ENCODE measurements at regions not wholly inside any gene's neighbourhood (a gene's known extent, or its start where the extent isn't known, plus 50 kb on each side); places are given as distances from the start of the nearest gene placed in this dataset.

DNA sequence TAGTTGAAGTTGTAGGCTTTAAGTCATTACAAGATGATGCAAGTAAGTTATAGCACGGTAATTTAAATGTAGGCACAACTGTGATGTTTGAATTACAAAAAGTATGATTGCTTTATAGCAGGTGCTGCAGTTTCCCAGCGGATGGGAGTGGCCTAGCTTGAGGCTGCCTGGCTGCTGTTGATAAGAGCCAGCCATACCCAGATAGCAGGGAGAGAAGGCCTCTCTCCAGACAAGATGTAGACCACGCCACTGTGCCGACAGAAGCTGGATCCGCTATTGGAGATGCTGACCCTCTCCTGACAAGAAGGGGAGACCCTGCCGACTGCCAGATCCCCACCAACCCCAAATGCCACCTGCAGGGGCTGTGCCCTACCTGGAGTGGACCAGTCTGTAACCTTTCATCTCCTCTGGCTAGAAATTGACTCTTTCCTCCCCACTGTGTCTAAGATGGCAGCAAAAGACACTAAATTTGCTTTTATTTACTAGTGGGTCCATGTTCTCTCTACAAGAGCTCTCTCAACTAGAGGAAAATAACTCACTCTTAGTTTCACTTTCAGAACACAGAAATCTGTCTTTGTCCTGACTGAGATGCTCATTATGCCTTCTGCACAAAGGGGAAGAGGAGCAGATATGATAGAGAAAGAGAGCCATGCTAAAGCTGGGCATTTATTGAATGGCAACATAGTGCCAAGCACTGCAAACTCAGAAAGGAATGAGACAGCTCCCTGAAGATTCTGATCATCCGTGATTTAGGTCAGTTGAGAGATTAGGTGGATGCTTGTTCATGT, 127.9 kb downstream of the URB2 start:
- Histone ChIP-seq H3K36me3 (replicated peaks; ENCODE audit: control insufficient read depth, insufficient read depth, low read length) (no peaks in the 10 kb centered on the region), H3K4me3 (ENCODE audit: insufficient read depth, low read depth, low read length) (no peak overlapping the region), H3K27me3 (ENCODE audit: control insufficient read depth, insufficient read depth, low read length) (no peaks in the 10 kb centered on the region)
- DNase-seq, result no peak

DNA sequence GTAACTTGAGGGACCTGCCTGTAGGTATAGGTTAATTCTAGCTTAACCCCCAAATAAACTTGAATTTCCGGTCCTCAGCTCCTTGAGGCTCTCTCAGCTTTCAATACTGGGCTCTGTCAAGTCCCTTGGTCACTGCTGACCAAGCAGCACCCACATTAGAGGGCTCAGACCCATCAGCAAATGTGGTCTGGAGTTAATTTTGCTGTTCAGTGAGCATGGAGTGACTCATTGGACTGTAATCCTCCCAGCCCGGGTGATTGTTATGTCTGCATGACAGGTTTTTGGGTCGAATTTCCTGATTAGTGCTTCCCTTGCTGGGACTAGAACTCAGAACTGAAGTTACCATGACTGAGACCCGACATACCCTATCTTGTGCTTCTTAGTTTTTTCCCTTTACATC, 130.6 kb downstream of the URB2 start:
- Histone ChIP-seq H3K27me3 (ENCODE audit: control insufficient read depth, insufficient read depth, low read length) (no peaks in the 10 kb centered on the region), H3K36me3 (replicated peaks; ENCODE audit: control insufficient read depth, insufficient read depth, low read length) (no peaks in the 10 kb centered on the region), H3K4me3 (ENCODE audit: insufficient read depth, low read depth, low read length) (no peak overlapping the region)
- no peak for DNase-seq

DNA sequence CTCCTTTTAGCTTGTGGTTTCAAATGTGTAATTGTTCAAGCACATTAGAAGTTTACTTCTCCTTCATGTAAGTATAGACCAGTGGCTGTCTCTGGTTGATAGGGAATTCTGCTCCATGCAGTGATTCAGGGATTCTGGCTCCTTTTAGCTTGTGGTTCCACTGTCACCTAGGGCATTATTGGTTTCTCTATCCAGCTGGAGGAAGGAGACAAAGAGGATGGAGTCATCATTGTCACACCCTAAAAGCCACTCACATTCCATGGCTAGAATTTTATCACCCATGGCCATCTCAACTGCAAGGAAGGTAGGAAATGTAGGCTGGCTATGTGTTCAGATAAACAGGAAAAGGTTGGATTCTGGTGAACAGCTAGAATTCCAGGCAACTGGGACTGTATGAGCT, 131.2 kb downstream of the URB2 start:
- no peak for DNase-seq
- Histone ChIP-seq H3K36me3 (replicated peaks; ENCODE audit: control insufficient read depth, insufficient read depth, low read length) (no peaks in the 10 kb centered on the region), H3K27me3 (ENCODE audit: control insufficient read depth, insufficient read depth, low read length) (no peaks in the 10 kb centered on the region), H3K4me3 (ENCODE audit: insufficient read depth, low read depth, low read length) (no peak overlapping the region)

DNA sequence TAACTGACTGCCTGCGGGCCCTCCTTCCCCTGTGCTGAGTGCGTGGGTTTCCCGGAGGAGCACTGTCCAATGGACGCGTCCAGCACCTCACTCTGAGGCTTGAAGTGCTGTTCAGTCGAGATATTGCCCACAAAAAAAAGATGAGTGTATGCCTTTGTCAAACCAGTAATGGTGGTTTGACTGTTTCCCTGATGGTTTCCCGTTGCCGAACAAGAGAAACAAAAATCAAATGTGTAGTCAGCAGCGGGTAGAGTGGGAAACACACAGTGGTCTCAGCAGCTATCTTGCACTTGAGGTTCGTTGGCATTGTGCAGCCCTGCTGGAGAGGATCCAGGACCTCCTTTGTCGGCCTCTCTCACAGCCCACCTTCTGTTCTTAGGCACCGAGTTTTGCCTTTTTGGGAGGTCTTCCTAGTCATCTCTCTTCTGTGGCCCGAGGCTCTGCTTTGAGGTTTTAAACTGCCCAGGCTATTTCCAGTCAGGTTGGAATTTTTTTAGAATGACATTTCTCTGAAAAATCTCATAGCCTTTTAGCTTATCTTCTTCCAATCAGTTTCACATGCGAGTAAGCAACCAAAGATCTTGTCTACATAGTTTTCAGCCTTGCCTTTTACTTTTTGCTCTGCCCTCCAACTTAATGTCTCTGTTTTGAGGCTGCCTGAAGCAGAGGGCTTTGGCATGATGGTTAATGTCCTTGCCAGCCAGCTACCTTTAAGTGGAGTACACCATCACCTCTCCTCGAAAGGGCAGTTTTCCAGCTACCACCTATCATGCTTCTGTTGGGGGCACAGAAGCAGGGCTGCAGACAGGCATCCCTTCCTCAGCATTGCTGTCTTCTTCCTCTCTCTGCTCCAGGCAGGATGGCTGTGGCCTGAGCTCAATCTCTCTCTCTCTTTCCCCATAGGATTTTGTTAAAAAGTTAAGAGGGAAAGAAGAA, 132.3 kb downstream of the URB2 start:
- Histone ChIP-seq H3K27me3 (ENCODE audit: control insufficient read depth, insufficient read depth, low read length) (no peaks in the 10 kb centered on the region), H3K4me3 (ENCODE audit: insufficient read depth, low read depth, low read length) (no peak overlapping the region), H3K36me3 (replicated peaks; ENCODE audit: control insufficient read depth, insufficient read depth, low read length) (no peaks in the 10 kb centered on the region)
- DNase-seq, result no peak

DNA sequence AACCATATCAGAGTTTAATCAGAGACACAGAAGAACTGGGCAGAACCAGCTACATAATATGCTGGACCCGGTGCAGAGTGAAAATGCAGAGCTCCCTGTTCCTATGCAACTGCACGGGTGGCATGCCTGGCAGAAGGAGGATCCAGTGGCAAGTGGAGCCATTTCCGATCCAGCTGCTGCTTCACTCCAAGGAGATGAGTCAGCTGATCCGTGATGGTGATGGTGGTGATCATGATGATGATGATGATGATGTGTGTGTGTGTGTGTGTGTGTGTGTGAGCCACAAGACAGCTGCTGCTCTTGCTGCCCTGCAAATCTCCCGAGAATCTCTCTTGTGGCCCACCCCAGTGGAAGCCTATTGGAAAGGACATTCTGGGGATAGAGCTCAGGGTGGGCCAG, 133.0 kb downstream of the URB2 start:
- DNase-seq, result no peak
- H3K4me3 ChIP-seq (ENCODE audit: insufficient read depth, low read depth, low read length), result no peak overlapping the region
- H3K36me3 ChIP-seq (replicated peaks; ENCODE audit: control insufficient read depth, insufficient read depth, low read length), result no peaks in the 10 kb centered on the region
- H3K27me3 ChIP-seq (ENCODE audit: control insufficient read depth, insufficient read depth, low read length), result no peaks in the 10 kb centered on the region

DNA sequence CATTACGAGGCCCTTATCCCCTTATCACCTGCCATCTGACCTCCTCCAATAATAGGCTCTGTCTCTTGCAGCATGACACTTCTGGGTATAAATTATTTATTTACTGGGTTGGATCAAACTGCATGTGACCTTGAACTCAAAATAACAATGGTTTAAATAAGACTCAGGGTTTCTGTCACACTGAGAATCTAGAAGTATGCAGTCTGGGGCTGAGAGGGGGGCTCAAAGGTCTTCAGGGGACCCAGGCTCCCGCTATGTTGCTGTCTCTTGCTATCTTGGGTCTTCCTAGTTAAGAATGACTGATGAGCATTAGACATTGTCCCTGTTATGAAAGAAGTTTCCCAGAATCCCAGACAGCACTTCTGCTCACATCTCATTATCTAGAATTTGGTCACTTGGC, 133.5 kb downstream of the URB2 start:
- H3K27me3 ChIP-seq (ENCODE audit: control insufficient read depth, insufficient read depth, low read length), result no peaks in the 10 kb centered on the region
- DNase-seq, result no peak
- H3K4me3 ChIP-seq (ENCODE audit: insufficient read depth, low read depth, low read length), result no peak overlapping the region
- H3K36me3 ChIP-seq (replicated peaks; ENCODE audit: control insufficient read depth, insufficient read depth, low read length), result no peaks in the 10 kb centered on the region

DNA sequence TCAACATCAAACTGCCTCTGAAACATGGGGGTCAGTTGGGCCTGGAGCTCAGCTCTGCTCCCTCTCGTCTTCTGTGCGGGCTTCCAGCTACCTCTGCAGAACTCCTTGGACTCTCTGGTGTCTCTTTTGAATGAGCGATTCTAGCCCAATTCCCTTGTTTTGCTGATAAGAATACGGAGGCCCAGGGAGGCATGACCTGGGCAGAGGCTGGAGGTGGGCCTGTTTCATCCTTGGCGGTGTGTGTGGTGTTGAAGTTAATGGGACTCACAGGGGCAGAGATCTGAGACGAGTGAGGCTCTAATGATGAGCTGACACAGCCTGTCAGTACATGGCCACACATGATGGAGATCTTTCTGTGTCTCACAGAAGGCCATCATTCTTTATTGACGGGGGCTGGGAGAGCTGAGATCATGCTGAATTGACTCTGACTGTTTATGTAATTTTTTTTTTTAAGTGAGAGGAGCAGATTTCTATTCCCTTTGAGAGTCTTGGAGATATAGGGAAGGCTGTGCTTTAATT, 134.5 kb downstream of the URB2 start:
- Histone ChIP-seq H3K4me3 (ENCODE audit: insufficient read depth, low read depth, low read length) (no peak overlapping the region), H3K36me3 (replicated peaks; ENCODE audit: control insufficient read depth, insufficient read depth, low read length) (no peaks in the 10 kb centered on the region), H3K27me3 (ENCODE audit: control insufficient read depth, insufficient read depth, low read length) (no peaks in the 10 kb centered on the region)
- no peak for DNase-seq

DNA sequence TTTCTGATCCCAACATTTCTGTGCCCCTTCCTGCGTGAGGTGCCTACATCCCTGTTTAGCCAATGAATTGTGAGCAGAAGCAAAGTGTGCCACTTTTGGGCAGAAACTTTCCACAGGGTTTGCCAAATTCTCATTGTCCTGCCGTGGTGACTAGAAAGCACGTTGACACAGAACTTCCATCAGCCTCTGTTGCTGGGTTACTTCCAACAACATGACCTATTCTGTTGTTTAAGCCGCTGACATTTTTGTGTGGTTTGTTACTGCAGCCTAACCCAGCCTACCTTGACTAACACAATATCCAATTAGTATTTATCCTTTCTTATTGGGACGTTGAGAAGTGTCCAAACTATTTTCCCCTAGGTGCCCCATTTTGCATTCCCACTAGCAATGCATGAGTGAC, 136.8 kb downstream of the URB2 start:
- Histone ChIP-seq H3K36me3 (replicated peaks; ENCODE audit: control insufficient read depth, insufficient read depth, low read length) (no peaks in the 10 kb centered on the region), H3K27me3 (ENCODE audit: control insufficient read depth, insufficient read depth, low read length) (no peaks in the 10 kb centered on the region), H3K4me3 (ENCODE audit: insufficient read depth, low read depth, low read length) (no peak overlapping the region)
- DNase-seq, result no peak

DNA sequence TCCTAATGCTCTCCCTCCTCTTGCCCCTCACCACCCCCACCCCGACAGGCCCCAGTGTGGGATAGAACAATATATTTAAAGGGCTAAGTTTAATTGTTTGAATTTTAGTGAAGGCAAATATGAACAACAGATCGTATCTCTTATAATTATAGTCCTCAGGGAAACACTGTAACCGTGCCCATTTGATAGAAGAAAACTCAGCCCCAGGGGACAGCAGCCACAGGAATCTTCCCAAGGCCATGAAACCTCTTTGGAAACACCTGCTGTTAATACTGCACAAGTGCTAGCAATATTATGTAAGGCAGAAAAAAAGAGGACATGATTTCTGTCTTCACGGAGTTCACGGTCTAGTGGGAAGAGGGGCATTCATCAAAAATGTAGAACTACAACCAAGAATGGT, 142.2 kb downstream of the URB2 start:
- H3K4me3 ChIP-seq (ENCODE audit: insufficient read depth, low read depth, low read length), result no peak overlapping the region
- H3K36me3 ChIP-seq (replicated peaks; ENCODE audit: control insufficient read depth, insufficient read depth, low read length), result no peaks in the 10 kb centered on the region
- no peak for DNase-seq
- H3K27me3 ChIP-seq (ENCODE audit: control insufficient read depth, insufficient read depth, low read length), result no peaks in the 10 kb centered on the region

DNA sequence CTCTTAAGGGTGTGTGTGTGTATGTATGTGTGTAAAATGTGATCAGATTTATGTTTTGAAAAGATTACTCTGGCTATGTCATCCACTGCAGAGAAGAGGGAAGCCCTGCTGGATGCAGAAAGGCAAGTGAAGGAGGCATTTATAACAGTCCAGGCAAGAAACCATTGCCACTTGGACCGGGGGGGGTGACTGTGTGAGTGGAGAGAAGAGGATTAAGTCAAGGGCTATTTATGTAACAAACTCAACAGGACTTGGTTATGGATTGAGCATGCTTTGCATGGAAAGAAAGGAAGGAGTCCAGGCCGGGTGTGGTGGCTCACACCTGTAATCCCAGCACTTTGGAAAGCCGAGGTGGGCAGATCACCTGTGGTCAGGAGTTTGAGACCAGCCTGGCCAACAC, 143.0 kb downstream of the URB2 start:
- H3K36me3 ChIP-seq (replicated peaks; ENCODE audit: control insufficient read depth, insufficient read depth, low read length), result no peaks in the 10 kb centered on the region
- H3K27me3 ChIP-seq (ENCODE audit: control insufficient read depth, insufficient read depth, low read length), result no peaks in the 10 kb centered on the region
- no peak for DNase-seq
- no peak overlapping the region for H3K4me3 ChIP-seq (ENCODE audit: insufficient read depth, low read depth, low read length)

DNA sequence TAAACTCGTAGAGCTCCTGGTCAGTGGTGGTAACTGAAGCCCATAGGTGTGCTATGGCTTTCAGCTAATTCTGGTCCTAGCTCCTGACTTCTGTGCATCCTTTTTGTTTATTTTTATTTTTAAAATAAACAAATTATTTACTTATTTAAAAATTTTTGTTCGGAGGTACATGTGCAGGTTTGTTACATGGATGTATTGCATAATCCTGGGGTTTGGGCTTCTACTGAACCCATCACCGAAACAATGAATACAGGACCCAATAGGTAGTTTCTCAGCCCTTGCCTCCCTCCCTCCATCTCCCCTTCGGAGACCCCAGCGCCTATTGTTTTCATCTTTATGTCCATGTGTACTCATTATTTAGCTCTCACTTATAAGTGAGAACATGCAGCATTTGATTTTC, 143.8 kb downstream of the URB2 start:
- no peak overlapping the region for H3K4me3 ChIP-seq (ENCODE audit: insufficient read depth, low read depth, low read length)
- DNase-seq, result no peak
- no peaks in the 10 kb centered on the region for H3K27me3 ChIP-seq (ENCODE audit: control insufficient read depth, insufficient read depth, low read length)

DNA sequence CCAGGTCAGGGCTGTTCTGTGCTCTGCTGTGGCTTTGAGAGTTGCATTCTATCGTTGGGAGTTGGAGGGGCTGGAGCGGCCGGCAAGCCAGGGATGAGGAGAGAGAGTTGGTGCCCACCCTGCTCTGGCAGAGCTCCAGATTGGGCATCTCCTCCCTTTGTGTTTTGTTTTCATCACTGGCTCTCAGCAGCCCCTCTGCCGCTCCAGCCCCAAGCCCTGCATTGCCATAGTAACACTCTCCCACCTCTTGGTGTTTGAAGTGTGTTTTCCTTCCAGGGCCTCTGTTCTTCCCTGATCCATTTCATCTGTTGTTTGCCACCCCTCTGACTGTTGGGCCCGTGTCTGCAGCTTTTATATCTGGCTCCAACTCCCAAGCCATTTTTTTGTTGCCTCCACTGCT, 152.7 kb downstream of the URB2 start:
- H3K36me3 ChIP-seq (replicated peaks; ENCODE audit: control insufficient read depth, insufficient read depth, low read length), result no peaks in the 10 kb centered on the region
- DNase-seq, result no peak
- H3K27me3 ChIP-seq (ENCODE audit: control insufficient read depth, insufficient read depth, low read length), result no peaks in the 10 kb centered on the region
- no peak overlapping the region for H3K4me3 ChIP-seq (ENCODE audit: insufficient read depth, low read depth, low read length)

More for the DNA sequence above, 143.8 kb downstream of the URB2 start:
- no peaks in the 10 kb centered on the region for H3K36me3 ChIP-seq (replicated peaks; ENCODE audit: control insufficient read depth, insufficient read depth, low read length)

DNA sequence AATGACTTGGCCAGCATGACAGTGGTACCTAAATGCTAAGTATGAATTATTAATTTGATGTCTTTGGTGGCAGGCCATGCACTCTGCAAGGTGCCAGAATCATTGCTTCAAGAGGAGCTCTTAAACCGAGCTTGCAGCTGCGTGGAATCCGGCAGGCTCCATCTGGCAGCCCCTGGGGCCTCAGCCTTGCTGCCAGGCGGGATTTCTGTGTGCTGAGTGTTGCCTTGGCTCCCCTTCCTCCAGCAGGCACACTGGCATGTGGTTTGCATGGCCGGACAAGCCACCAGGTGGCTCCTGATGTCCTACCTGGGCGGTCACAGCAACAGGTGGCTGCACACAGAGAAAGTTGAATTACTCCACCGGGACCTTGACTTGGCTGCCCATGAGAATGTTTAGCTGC, 155.4 kb downstream of the URB2 start:
- H3K36me3 ChIP-seq (replicated peaks; ENCODE audit: control insufficient read depth, insufficient read depth, low read length), result no peaks in the 10 kb centered on the region
- DNase-seq, result peak; percentile 45
- no peaks in the 10 kb centered on the region for H3K27me3 ChIP-seq (ENCODE audit: control insufficient read depth, insufficient read depth, low read length)
- H3K4me3 ChIP-seq (ENCODE audit: insufficient read depth, low read depth, low read length), result no peak overlapping the region

DNA sequence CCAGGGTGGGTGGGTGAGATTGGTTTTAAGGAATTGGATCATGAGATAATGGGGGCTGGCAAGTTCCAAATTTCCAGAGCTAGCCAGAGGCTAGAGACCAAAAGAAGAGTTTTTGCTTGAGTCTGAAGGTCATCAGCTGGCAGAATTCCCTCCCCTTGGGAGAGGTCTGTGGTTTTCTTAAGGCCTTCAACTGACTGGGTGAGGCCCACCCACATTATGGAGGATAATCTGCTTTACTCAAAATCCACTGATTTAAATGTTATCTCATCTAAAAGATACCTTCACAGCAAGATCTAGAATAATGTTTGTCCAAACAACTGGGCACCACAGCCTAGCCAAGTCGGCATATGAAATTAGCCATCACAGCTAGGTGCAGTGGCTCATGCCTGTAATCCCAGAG, 156.4 kb downstream of the URB2 start:
- H3K4me3 ChIP-seq (ENCODE audit: insufficient read depth, low read depth, low read length), result no peak overlapping the region
- DNase-seq, result no peak
- no peaks in the 10 kb centered on the region for H3K36me3 ChIP-seq (replicated peaks; ENCODE audit: control insufficient read depth, insufficient read depth, low read length)
- H3K27me3 ChIP-seq (ENCODE audit: control insufficient read depth, insufficient read depth, low read length), result no peaks in the 10 kb centered on the region

DNA sequence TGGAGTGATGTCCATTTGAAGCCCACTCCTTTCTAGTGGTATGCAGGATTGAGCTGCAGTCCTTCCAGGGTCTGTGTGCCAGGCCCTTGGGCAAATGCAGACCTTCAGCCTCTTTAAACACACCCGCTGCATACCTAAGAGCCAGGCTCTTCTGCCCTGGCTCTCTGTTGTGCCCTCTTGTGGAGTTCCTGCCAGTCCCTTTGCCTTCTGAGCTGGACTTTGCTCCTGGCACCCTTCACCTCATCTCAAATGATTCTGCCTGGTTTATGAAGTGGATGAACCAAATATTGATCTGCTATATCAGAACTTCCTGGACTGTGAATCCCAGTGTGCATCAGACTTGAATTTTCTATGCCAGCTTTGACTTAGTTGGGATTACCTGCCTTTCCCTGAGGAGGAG, 158.8 kb downstream of the URB2 start:
- no peak for DNase-seq
- Histone ChIP-seq H3K4me3 (ENCODE audit: insufficient read depth, low read depth, low read length) (no peak overlapping the region), H3K36me3 (replicated peaks; ENCODE audit: control insufficient read depth, insufficient read depth, low read length) (no peaks in the 10 kb centered on the region), H3K27me3 (ENCODE audit: control insufficient read depth, insufficient read depth, low read length) (no peaks in the 10 kb centered on the region)

Data from H7 (cell line).